Mucosa of descending colon (tissue), 3 donors: ENCODE measurements at regions not wholly inside any gene's neighbourhood (a gene's known extent, or its start where the extent isn't known, plus 50 kb on each side); places are given as distances from the start of the nearest gene placed in this dataset.

ENCODE experiments used
- ATAC-seq: fragments of 200-7000 bp; cut with Tn5 transposase; one replicate; pipeline ENCODE4 v1.9.1; 2020; ENCODE audit warnings: mild to moderate bottlenecking, moderate library complexity
- DNase-seq, 3 donors: peaks; one replicate each; pipeline ENCODE4 v3.0.0-alpha.2; 2020
- H3K36me3 ChIP-seq: fragments of 200-600 bp; one replicate; pipeline ENCODE4 v1.8.0; 2021; ENCODE audit warnings: low read depth, mild to moderate bottlenecking
- H3K4me1 ChIP-seq: fragments of 200-600 bp; one replicate; pipeline ENCODE4 v1.8.0; 2021; ENCODE audit warnings: low read depth, mild to moderate bottlenecking
- H3K4me3 ChIP-seq: fragments of 200-600 bp; one replicate; pipeline ENCODE4 v1.8.0; 2021; ENCODE audit warnings: mild to moderate bottlenecking
- H3K9me3 ChIP-seq: fragments of 200-600 bp; one replicate; pipeline ENCODE4 v1.8.0; 2021; ENCODE audit warnings: mild to moderate bottlenecking
- intact Hi-C, 2 donors: fragments of 100-400 bp; cut with DNase I in 1 of 2; cut with micrococcal nuclease in 1 of 2; formaldehyde crosslinking; loops; one replicate each; pipeline versions ENCODE4 v1.11.0 to v1.11.1; 2022; cut with DNase I, micrococcal nuclease
- TF ChIP-seq, protein P1 (sequence below): fragments of 200-600 bp; IDR thresholded peaks from one replicate; pipeline ENCODE4 v1.8.0; 2022; ENCODE audit warnings: antibody characterized with exemption, mild to moderate bottlenecking
- donor health status: DM: no; HTN: no; CAD: no; lungs with moderate emphysema.
- donor health status: DM: no; HTN: no; CAD: no.
- donor health status: DM: no; HTN: yes; CAD: no.

DNA sequence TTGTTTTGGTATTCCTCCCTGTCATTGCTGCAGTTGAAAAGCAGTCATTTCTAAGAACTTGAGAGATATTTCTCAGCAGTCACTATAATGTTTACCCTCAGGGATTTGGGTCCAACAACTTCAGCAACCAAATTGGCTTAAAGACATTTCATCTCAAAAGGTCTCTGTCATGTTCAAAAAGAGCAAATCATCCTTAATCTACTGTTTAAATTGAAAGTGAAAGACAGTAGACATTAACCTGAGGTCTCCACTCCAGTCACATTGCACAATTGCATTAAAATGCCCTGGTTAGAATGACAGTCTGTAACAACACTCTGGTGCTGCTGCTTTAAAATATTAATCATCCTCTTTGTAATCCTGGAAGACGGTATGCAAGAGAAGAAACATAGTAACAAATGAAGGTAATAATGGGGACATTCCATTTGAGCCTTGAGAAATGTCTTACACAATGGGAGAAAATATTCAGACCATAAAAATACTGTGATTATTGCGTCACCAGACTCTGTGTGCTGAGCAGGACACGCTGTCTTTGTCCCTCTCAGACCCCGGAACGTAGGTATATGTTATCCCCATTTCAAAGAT, 90.2 kb upstream of the UNC5C start:
- no peak overlapping the region for H3K4me3 ChIP-seq
- no peak for DNase-seq
- no peak for ATAC-seq
- H3K4me1 ChIP-seq, result no peaks in the 10 kb centered on the region
- H3K9me3 ChIP-seq, result no peaks in the 10 kb centered on the region
- intact Hi-C loops, result no loop called here
- TF ChIP-seq, protein P1, sequence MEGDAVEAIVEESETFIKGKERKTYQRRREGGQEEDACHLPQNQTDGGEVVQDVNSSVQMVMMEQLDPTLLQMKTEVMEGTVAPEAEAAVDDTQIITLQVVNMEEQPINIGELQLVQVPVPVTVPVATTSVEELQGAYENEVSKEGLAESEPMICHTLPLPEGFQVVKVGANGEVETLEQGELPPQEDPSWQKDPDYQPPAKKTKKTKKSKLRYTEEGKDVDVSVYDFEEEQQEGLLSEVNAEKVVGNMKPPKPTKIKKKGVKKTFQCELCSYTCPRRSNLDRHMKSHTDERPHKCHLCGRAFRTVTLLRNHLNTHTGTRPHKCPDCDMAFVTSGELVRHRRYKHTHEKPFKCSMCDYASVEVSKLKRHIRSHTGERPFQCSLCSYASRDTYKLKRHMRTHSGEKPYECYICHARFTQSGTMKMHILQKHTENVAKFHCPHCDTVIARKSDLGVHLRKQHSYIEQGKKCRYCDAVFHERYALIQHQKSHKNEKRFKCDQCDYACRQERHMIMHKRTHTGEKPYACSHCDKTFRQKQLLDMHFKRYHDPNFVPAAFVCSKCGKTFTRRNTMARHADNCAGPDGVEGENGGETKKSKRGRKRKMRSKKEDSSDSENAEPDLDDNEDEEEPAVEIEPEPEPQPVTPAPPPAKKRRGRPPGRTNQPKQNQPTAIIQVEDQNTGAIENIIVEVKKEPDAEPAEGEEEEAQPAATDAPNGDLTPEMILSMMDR, result no peak
- H3K36me3 ChIP-seq, result no peaks in the 10 kb centered on the region

DNA sequence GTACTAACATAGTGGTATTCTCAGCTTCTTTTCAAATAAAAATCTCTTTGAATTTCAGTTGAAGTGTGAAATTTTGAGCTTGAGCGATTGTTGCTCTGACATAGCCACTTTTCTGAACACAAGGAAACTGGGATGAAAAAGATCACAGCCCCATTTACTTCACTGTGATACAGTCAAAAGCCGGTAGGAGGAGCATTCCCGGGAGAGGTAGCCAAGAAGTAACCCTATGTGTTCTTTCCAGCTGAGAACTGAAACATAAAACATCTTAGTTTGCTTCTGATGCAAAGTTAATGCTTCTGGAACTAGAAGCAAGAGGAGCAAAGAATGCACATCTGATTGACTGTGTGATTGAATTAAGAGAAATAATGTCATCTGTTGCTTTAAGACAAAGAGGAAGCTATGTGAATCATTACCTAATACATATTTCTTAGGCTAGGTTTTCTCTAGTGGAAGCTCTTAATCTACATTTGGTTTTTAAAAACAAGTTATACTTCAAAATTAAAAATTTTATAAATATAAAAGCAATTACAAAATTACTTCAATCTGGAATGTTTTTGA, 88.3 kb upstream of the UNC5C start:
- Histone ChIP-seq H3K4me1 (no peaks in the 10 kb centered on the region), H3K9me3 (no peaks in the 10 kb centered on the region), H3K36me3 (no peaks in the 10 kb centered on the region), H3K4me3 (no peak overlapping the region)
- TF ChIP-seq, protein P1, result no peak
- intact Hi-C loops, result no loop called here
- DNase-seq, result peak in 1 of 3 donors; percentile 6
- peak; percentile 51 for ATAC-seq

DNA sequence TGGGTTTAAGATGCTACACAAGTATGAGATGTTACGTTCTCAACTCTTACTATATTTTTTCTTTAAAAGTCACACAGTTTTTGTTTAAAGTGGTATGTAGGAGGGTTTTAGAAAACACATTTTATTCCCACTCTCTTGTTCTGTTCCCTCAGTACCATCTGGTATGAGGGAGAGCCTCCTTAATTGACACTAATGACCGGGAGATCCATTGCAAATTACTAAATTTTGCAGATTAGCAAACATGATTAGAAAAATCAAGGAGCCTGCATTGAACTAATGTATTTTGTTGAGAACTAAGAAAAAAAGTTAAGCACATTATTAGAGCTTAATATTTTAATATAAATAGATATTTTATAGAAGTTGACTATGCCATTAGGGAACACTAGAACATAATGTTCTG, 87.3 kb upstream of the UNC5C start:
- intact Hi-C loops, result no loop called here
- Histone ChIP-seq H3K9me3 (no peaks in the 10 kb centered on the region), H3K4me3 (no peak overlapping the region), H3K4me1 (no peaks in the 10 kb centered on the region), H3K36me3 (no peaks in the 10 kb centered on the region)
- no peak for DNase-seq
- TF ChIP-seq, protein P1, result no peak
- ATAC-seq, result no peak

DNA sequence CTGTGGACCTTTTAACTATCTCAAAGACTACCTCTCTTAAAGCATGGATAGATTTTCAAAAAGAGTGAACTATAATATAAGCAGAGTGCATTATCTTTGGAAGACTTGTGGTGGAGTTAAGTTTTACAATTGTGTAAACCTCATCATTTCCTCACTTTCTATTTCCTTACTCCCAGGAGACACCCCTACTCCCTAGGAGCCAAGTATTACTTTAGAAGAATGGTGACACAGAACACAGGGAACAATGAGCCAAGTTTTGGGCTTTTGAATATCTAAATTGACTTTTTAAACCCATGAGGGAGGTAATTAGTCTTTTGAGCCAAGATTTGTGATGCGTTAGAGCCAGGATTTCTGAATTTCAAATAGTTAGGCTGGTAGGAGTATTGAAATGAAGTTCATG, 78.9 kb upstream of the UNC5C start:
- DNase-seq (no peak), ATAC-seq (no peak)
- intact Hi-C loops, result no loop called here
- Histone ChIP-seq H3K4me1 (no peaks in the 10 kb centered on the region), H3K36me3 (no peaks in the 10 kb centered on the region), H3K4me3 (no peak overlapping the region), H3K9me3 (no peaks in the 10 kb centered on the region)
- TF ChIP-seq, protein P1, result no peak

DNA sequence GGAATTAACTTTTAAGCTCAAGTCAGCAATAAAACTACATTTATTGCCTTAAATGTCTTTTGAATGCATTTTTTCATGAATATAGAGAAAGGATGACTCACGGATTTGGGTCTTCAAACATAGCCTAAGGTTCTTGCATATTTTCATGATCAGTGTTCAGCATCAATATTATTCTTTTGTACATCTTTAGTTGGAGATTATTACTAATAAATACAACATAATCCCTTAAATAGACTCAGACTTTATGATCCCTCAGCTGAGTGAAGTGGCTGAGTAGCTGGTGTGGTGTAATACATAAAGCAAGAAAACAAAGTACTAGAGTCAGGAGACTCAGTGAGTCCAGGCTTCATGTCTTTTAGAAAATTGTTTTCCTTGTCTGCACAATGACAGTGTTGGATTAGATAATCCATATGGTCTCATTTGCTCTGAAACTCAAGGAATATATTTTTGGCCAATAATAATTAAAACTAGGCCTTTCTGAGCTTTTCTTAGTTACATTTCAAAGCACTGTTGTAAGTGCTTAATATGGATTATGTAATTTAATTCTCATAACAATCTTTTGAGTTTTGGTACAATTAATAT, 78.3 kb upstream of the UNC5C start:
- intact Hi-C loops, result no loop called here
- DNase-seq, result no peak
- no peak overlapping the region for H3K4me3 ChIP-seq
- no peak for ATAC-seq
- no peaks in the 10 kb centered on the region for H3K4me1 ChIP-seq
- TF ChIP-seq, protein P1, result no peak
- H3K36me3 ChIP-seq, result no peaks in the 10 kb centered on the region
- no peaks in the 10 kb centered on the region for H3K9me3 ChIP-seq
